Nephron progenitor cell (in vitro differentiated cells): ENCODE measurements at regions not wholly inside any gene's neighbourhood (a gene's known extent, or its start where the extent isn't known, plus 50 kb on each side); places are given as distances from the start of the nearest gene placed in this dataset.
"Not testable (repeated sequence)": the region's sequence is repeated elsewhere in the genome, so short reads cannot be mapped to it uniquely, and the experiment has no call there.

Source experiments
- DNase-seq: peaks from one replicate; pipeline ENCODE4 v3.0.0; 2021
- H3K27ac Mint-ChIP-seq: 2 replicates; pipeline ENCODE4 v1.8.0; 2021; ENCODE audit warnings: mild to moderate bottlenecking, moderate library complexity, mixed read lengths
- H3K27me3 Mint-ChIP-seq: 2 replicates; pipeline ENCODE4 v1.8.0; 2021; ENCODE audit warnings: mild to moderate bottlenecking, low read depth, mixed read lengths; ENCODE audit not compliant: poor library complexity
- H3K36me3 Mint-ChIP-seq: 2 replicates; pipeline ENCODE4 v1.8.0; 2021; ENCODE audit warnings: low read depth, mixed read lengths
- H3K4me1 Mint-ChIP-seq: 2 replicates; pipeline ENCODE4 v1.8.0; 2021; ENCODE audit warnings: mixed read lengths
- H3K4me3 Mint-ChIP-seq: 2 replicates; pipeline ENCODE4 v1.8.0; 2021; ENCODE audit warnings: mild to moderate bottlenecking, moderate library complexity, mixed read lengths
- H3K9me3 Mint-ChIP-seq: 2 replicates; pipeline ENCODE4 v1.8.0; 2021; ENCODE audit warnings: mild to moderate bottlenecking, moderate library complexity, mixed read lengths
- TF ChIP-seq, protein P1 (sequence below): fragments of 200-600 bp; sonication (generic); IDR thresholded peaks from 2 replicates; pipeline ENCODE4 v1.5.0; 2021; ENCODE audit warnings: antibody characterized with exemption

GRCh38 chr13:21287331-21287907, 111.0 kb downstream of the MRPL57 start:
- Mint-ChIP-seq H3K27ac (no peak overlapping the region), H3K27me3 (peaks cover 5% of the 10 kb centered on the region), H3K9me3 (no peaks in the 10 kb centered on the region), H3K4me3 (no peak overlapping the region), H3K4me1 (no peaks in the 10 kb centered on the region), H3K36me3 (no peaks in the 10 kb centered on the region)
- TF ChIP-seq, protein P1, sequence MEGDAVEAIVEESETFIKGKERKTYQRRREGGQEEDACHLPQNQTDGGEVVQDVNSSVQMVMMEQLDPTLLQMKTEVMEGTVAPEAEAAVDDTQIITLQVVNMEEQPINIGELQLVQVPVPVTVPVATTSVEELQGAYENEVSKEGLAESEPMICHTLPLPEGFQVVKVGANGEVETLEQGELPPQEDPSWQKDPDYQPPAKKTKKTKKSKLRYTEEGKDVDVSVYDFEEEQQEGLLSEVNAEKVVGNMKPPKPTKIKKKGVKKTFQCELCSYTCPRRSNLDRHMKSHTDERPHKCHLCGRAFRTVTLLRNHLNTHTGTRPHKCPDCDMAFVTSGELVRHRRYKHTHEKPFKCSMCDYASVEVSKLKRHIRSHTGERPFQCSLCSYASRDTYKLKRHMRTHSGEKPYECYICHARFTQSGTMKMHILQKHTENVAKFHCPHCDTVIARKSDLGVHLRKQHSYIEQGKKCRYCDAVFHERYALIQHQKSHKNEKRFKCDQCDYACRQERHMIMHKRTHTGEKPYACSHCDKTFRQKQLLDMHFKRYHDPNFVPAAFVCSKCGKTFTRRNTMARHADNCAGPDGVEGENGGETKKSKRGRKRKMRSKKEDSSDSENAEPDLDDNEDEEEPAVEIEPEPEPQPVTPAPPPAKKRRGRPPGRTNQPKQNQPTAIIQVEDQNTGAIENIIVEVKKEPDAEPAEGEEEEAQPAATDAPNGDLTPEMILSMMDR = no peak
- no peak for DNase-seq

DNA sequence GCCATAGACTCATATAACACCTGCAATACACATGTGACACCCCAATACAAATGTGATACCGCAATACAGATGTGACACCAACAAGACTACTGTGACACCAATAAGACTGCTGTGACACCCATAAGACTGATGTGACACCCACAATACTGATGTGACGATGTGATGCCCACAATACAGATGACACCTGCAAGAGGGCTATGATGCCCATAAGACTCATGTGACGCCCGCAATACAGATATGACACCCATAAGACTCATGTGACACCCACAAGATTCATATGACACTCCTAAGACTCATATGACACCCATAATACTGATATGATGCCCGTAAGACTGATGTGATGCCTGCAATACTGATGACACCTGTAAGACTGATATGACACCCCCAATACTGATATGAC, 113.0 kb downstream of the MRPL57 start:
- no peaks in the 10 kb centered on the region for H3K36me3 Mint-ChIP-seq
- no peaks in the 10 kb centered on the region for H3K4me1 Mint-ChIP-seq
- H3K27ac Mint-ChIP-seq = no peak overlapping the region
- no peak overlapping the region for H3K4me3 Mint-ChIP-seq
- no peak for DNase-seq
- H3K9me3 Mint-ChIP-seq = no peaks in the 10 kb centered on the region
- H3K27me3 Mint-ChIP-seq = peaks cover 5% of the 10 kb centered on the region
- TF ChIP-seq, protein P1 = no peak

GRCh38 chr13:21290442-21291002, 114.1 kb downstream of the MRPL57 start:
- not testable (repeated sequence) for H3K27me3 Mint-ChIP-seq, H3K9me3 Mint-ChIP-seq, H3K4me3 Mint-ChIP-seq, DNase-seq, H3K27ac Mint-ChIP-seq, H3K4me1 Mint-ChIP-seq, H3K36me3 Mint-ChIP-seq

GRCh38 chr13:21291840-21292239, 115.4 kb downstream of the MRPL57 start:
- TF ChIP-seq, protein P1 = no peak
- no peaks in the 10 kb centered on the region for H3K4me1 Mint-ChIP-seq
- no peak overlapping the region for H3K27ac Mint-ChIP-seq
- H3K9me3 Mint-ChIP-seq = no peaks in the 10 kb centered on the region
- H3K36me3 Mint-ChIP-seq = no peaks in the 10 kb centered on the region
- H3K4me3 Mint-ChIP-seq = no peak overlapping the region
- DNase-seq = no peak
- H3K27me3 Mint-ChIP-seq = peaks cover 5% of the 10 kb centered on the region

DNA sequence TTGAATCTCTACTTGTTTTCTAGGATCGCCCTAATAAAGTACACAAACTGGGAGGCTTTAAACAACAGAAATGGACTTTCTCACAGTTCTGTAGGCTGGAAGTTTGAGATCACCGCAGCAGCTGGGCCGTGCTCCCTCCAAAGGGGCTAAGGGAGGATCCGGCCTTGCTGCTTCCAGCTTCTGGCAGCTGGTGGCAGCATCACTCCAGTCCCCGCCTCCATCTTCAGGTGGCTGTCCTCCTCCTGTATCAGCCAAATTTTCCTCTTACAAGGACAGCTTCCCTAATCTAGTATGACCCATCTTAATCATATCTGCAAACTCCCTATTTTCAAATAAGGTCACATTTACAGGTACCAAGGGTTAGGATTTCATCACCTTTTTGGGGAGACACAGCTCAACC, 120.5 kb downstream of the MRPL57 start:
- Mint-ChIP-seq H3K4me3 (peak overlapping the region; percentile 92), H3K4me1 (peaks cover 23% of the 10 kb centered on the region)
- not testable (repeated sequence) for H3K9me3 Mint-ChIP-seq, H3K36me3 Mint-ChIP-seq, H3K27ac Mint-ChIP-seq, H3K27me3 Mint-ChIP-seq
- DNase-seq = peak; percentile 50
- TF ChIP-seq, protein P1 = peak; percentile 28

DNA sequence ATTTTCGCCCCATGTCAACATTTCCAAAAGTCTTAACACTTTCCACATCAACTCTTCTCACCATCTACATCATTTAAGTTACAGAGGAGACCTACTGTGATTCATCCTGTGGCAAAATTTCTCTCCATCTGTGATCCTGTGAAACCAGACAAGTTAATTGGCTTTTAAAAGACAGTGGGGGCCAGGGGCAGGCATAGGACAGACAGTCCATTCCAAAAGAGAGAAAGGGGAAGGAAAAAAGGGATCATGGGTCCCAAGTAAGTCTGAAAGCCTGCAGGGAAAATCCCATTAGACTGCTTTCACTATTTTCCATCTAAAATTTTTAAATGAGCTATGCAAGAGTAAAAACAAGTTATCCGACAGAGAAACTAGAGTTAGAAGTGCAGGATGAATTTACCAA, 121.0 kb downstream of the MRPL57 start:
- no peak for DNase-seq
- Mint-ChIP-seq H3K27me3 (peaks cover 4% of the 10 kb centered on the region), H3K4me1 (peaks cover 23% of the 10 kb centered on the region), H3K36me3 (no peaks in the 10 kb centered on the region), H3K4me3 (peak overlapping the region; percentile 92), H3K9me3 (no peaks in the 10 kb centered on the region), H3K27ac (no peak overlapping the region)
- TF ChIP-seq, protein P1 = no peak
